GM21576 (cell line): ENCODE measurements at regions not wholly inside any gene's neighbourhood (a gene's known extent, or its start where the extent isn't known, plus 50 kb on each side); places are given as distances from the start of the nearest gene placed in this dataset.

Experiments
- ATAC-seq: cut with Tn5 transposase; IDR thresholded peaks from one replicate; pipeline ENCODE4 v1.9.1; 2021; ENCODE audit warnings: mild to moderate bottlenecking, moderate library complexity; ENCODE audit not compliant: unreplicated experiment

GRCh38 chr12:19855851-19856250 is 416.6 kb downstream of the AEBP2 start:
- ATAC-seq, result no peak

GRCh38 chr12:19856389-19856788 is 417.1 kb downstream of the AEBP2 start:
- no peak for ATAC-seq

DNA sequence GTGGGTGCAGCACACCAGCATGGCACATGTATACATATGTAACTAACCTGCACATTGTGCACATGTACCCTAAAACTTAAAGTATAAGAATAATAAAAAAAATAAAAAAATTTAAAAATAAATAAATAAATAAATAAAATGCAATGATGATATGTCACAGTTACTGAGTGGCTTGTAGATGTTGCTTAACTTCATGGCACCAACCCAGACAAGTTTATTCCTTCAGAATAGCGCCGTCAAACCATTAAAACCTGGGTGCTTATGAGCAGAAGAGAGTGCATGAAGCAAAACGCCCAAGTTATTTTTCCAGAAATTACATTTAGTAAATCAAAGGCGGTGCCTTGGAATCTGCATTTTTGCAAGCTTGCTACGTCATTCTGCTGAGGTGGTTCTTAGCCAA is 417.9 kb downstream of the AEBP2 start:
- ATAC-seq, result no peak

DNA sequence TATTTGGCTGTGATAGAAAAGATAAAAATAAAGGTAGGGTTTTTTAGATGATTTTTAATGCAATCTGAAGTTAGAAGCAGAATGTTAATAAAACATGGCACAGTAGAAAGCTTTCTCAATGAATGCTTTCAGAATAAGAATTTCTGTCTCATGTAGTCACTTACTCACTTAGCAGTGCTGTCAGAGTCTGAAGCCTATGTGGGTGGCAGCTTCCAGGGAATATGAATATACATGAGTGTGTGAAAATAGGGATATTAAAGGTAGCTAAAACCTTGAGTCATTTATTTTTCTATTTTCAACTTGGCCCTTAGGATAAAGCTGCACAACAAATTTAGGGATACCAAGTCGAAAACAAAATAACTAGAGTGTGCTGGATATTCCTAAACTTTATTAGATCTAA is 427.9 kb downstream of the AEBP2 start:
- ATAC-seq, result no peak

DNA sequence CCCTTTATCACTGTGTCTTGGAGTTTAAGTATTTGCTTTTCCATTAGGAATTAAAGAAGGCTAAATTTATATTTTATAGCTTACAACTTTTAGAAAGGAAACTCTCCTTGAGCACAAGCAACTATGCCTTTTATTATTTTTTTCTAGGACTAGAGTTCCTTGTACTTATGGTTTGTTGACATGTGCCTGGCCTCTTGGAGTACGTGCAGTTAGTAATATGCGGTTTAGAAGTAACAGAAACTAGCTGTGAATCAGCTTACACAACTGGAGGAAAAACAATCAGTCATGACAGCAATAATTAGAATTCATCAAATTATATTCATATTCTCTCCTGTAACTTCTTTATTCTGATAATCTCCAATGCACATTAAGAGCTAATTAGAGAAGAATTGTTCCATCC is 428.7 kb downstream of the AEBP2 start:
- ATAC-seq, result no peak

DNA sequence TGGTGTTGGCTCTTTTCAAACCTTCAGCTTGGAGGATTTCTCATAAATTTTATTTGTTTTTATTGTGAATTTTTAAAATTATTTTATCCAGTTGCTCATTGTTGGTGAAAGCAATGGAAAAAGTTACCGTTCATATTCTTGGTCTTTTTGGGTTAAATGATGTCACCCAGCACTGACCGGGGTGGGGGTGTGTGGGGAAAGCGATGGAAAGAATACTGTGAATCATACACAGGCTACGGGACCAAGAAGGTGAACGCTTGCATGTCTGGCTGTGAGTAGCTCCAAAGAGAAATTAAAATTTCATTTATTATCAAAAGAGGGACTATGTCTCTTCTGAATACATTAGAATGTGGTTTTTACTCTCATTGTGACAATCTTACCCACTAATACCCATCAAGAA is 430.1 kb downstream of the AEBP2 start:
- ATAC-seq, result no peak

DNA sequence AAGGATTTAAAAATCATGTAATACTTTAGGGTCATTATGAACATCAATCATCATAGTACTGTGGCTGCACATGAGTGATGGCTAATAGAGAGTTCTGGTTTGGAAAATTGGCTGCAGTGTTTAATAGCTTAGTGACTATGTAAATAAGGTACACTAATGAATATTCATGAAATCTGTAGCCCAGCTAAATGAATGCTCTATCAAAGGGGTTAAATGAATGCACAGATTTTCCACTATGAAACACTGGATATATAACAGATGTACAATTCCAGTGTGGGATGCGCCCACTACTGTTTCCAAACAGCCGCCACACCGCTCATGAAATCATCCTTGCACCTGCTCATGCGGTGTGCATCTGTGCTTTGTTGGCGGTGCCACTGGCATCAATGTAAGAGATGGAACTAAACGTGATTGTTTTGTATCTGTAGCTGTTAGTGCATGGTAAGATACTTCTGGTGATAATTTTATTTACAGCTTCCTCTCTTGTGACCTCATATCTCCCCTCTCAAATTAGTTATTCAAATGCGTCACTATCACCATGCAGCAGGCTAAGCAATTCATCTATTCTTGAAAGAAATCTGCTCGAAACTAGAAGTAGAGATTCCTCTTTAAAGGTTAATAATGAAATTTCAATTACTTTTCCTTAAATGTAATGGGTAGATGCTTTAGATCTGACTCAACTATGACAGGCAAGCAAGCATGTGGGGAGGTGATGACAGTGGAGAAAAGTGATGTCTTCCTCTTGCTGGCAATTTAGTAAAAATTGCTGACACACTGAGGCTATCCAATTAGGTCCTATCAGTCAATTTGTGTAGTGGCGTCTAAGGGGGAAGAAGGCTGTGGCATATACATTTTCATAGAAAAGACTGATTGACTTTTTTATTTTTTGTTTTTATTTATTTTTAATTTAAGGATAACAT is 433.6 kb downstream of the AEBP2 start:
- ATAC-seq, result no peak

GRCh38 chr12:19880076-19880475 is 440.8 kb downstream of the AEBP2 start:
- no peak for ATAC-seq

DNA sequence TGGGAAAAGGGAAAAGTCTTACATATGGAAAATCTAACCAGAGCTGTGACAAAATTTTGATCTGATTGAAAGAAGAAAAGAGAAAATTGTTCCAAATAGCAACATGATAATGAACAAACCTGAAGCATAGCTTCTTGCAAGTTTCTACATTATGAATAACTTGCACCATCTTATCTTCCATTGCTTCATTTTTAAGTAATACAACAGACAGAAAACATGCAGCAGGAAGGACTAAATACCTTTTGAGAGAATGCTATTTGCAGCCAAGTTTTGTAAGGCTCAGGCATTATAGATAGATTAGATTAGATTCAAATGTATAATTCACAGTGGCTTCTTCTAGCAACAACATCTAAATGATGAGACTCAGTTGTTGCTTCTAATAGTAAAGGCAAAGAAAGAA is 441.4 kb downstream of the AEBP2 start:
- no peak for ATAC-seq

GRCh38 chr12:19882346-19882745 is 443.1 kb downstream of the AEBP2 start:
- ATAC-seq, result no peak

- ATAC-seq, result no peak
These were observed 444.8 kb downstream of the AEBP2 start for GRCh38 chr12:19884021-19884492.

GRCh38 chr12:19885093-19885812 is 446.0 kb downstream of the AEBP2 start:
- ATAC-seq, result no peak

DNA sequence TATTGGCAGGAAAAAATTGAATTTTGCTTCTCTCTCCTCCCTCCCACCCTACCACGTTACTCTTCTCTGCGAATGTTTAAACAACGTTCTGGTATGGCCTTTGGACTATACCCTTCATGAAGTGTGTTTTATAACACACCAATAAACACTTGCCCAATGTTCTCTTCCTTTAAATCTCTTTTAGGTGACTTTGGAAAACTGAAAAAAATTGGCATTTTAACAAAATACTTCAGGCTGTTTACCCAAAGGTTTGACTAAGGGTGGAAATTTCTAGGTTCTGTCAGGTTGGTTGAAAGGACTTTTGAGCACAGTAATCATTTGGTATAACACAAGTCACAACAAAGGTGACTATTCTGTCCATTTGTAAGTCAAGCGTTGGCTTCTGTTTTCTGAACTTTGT is 446.8 kb downstream of the AEBP2 start:
- ATAC-seq, result no peak

DNA sequence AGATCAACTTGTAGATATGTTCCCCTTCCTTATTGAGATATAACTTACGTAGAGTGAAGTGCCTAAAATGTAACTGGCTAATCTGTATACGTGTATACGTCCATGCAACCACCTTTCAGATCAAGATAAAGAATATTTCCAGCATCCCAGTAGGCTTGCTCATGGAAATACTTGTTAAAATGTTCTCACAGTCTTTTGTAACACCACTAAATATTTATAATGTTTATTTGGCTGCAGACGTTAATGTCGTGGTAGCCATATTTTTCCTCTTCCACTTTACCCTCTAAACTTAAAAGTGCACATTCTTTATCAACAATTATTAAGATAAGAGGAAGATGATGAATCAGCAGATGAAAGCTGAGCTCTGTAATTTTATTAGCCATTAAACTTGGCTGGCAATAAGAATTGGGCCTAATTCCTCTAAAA is 447.4 kb downstream of the AEBP2 start:
- no peak for ATAC-seq

GRCh38 chr12:19890024-19890423 is 450.7 kb downstream of the AEBP2 start:
- no peak for ATAC-seq

DNA sequence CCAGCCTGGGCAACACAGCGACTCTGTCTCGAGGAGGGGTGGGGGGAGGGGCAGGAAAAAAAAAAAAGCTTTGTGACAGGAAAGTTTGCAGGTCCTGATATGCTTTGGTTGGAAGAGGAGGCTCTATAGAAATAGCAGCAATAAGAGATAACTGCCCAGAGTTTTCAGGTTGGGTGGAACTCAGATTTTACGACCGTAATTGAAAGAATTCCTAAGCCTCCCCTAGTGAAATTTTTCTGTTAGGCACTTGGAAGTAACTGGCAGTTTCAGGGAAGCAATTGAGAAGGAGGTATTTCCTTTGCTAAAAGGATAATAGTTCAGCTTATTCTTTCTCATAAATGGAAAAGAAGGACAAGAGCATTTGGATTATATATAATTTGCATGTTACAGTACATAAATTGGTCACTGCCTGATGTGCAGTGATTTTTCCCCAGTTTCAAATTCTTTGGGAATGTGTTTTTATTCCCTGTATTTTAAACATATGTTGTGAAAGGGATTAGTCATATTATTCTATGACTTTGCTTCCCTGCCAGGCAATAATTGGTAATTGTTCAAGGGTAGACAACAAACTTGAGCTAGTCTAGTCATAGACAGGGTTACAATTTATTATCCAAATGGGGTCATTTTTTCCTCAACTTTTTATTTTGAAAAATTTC is 452.8 kb downstream of the AEBP2 start:
- ATAC-seq, result no peak

GRCh38 chr12:19893514-19893913 is 454.2 kb downstream of the AEBP2 start:
- ATAC-seq, result no peak

DNA sequence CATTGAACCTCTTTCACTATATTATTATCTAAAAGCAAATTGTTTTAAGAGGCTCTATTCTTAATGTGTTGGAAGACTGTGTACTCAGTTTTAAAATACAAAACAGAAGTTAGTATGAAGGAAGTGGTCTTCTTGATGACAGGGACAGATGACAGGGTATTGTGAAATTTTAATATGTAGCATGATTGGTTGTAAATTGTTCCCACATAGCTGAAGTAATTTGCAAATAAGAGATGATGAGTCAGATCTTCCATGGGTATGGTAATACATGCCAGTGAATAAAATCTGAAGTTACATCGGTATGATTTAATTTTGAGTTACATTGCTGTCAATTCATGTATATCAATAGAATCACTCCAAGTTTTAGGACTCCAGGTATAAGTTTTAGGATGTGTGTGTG is 454.8 kb downstream of the AEBP2 start:
- no peak for ATAC-seq

GRCh38 chr12:19894803-19895202 is 455.5 kb downstream of the AEBP2 start:
- peak; percentile 72 for ATAC-seq

DNA sequence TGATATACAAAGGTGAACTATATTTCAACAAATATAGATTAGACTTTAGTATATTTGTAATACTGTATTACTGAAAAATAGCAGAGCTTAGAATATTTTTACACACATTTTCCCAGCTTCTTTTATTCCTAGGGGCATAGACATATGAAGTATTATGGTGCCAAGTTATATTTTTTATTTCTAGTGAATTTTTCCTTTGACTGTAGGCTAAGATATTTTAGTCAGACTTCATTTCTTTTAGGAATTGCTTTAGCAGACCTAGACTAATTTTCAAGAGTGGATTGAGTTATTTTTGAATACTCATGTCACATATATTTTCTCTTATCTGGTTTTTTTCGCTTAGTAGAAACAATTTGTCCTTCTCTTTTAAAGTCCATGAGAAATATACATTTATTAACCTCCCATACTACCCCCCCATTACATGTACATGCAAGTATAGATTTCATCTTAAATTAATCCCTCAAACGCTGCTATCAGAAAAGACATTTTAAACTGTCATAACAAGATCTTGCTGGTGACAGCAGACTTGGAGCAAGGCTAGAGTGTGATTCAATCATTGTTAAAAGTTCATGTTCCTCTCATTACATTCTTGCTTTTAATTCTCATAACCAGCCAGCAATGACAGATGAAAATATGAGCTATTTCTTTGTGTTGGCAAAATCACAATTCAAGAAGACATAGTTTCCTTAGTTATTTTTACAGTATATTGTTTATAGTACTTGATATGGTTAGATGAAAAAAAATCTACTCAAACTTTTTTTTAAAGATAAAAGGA is 456.1 kb downstream of the AEBP2 start:
- ATAC-seq, result no peak

GRCh38 chr12:19896041-19896440 is 456.7 kb downstream of the AEBP2 start:
- ATAC-seq, result no peak
